Naive thymus-derived CD8-positive, alpha-beta T cell (primary cell): ENCODE measurements at regions not wholly inside any gene's neighbourhood (a gene's known extent, or its start where the extent isn't known, plus 50 kb on each side); places are given as distances from the start of the nearest gene placed in this dataset.
A peak's percentile ranks its signal among the peaks of the same experiment; 100 is the strongest.

ENCODE experiments used
- ATAC-seq, 2 donors: fragments of 150-1000 bp; cut with Tn5 transposase in 1 of 2; sonication (Bioruptor Pico), chemical (Tn5 transposase) in 1 of 2; 1 replicate in 1 of 2; 2 replicates in 1 of 2; pipeline ENCODE4 v1.10.0; 2021; ENCODE audit warnings: mild to moderate bottlenecking in 2 of 2, moderate library complexity in 2 of 2
- POLR2A ChIA-PET: fragments of 350-600 bp; sonication (Branson Sonifier 250); formaldehyde crosslinking; loops from one replicate; lab custom pipeline; 2021; ENCODE audit warnings: antibody characterized with exemption; lab: Charles Lee
- DNase-seq, 10 donors: peaks; one replicate each; pipeline versions ENCODE4 v3.0.0 to v3.0.0-alpha.2; 2020 to 2022
- H3K27ac Mint-ChIP-seq, 10 donors: one replicate each; pipeline ENCODE4 v1.8.0; 2020 to 2022; ENCODE audit warnings: mild to moderate bottlenecking in 10 of 10, mixed read lengths in 10 of 10, moderate library complexity in 4 of 10, inconsistent platforms in 1 of 10
- H3K27me3 Mint-ChIP-seq, 5 donors: one replicate each; pipeline ENCODE4 v1.8.0; 2021 to 2022; ENCODE audit warnings: mixed read lengths in 5 of 5
- H3K36me3 Mint-ChIP-seq, 3 donors: one replicate each; pipeline ENCODE4 v1.8.0; 2020 to 2022; ENCODE audit warnings: mixed read lengths in 3 of 3, mild to moderate bottlenecking in 2 of 3, inconsistent platforms in 1 of 3
- H3K4me1 Mint-ChIP-seq, 4 donors: one replicate each; pipeline ENCODE4 v1.8.0; 2021 to 2022; ENCODE audit warnings: mixed read lengths in 4 of 4
- H3K4me3 Mint-ChIP-seq, 10 donors: one replicate each; pipeline ENCODE4 v1.8.0; 2020 to 2022; ENCODE audit warnings: mild to moderate bottlenecking in 10 of 10, mixed read lengths in 10 of 10, moderate library complexity in 6 of 10, inconsistent platforms in 1 of 10
- H3K9me3 Mint-ChIP-seq, 9 donors: one replicate each; pipeline ENCODE4 v1.8.0; 2020 to 2022; ENCODE audit warnings: mixed read lengths in 9 of 9, mild to moderate bottlenecking in 3 of 9, inconsistent platforms in 1 of 9, moderate library complexity in 1 of 9

- Mint-ChIP-seq H3K27ac (no peak overlapping the region), H3K4me3 (no peak overlapping the region), H3K27me3 (peaks cover 0 to 11% (median 2%) of the 10 kb centered on the region in 5 donors), H3K36me3 (peaks cover 0 to 12% (median 0%) of the 10 kb centered on the region in 3 donors), H3K9me3 (peaks cover 5 to 21% (median 14%) of the 10 kb centered on the region in 9 donors), H3K4me1 (no peaks in the 10 kb centered on the region)
- no peak for ATAC-seq
- DNase-seq: no peak
- POLR2A ChIA-PET: no interaction called here
These were observed 522.0 kb upstream of the GJE1 start for GRCh38 chr6:141610741-141611140.

- H3K9me3 Mint-ChIP-seq: peaks cover 5 to 23% (median 18%) of the 10 kb centered on the region in 9 donors
- no peaks in the 10 kb centered on the region for H3K4me1 Mint-ChIP-seq
- H3K4me3 Mint-ChIP-seq: no peak overlapping the region
- H3K27me3 Mint-ChIP-seq: peaks cover 0 to 12% (median 2%) of the 10 kb centered on the region in 5 donors
- no peak overlapping the region for H3K27ac Mint-ChIP-seq
- POLR2A ChIA-PET: no interaction called here
- peaks cover 0 to 12% (median 0%) of the 10 kb centered on the region in 3 donors for H3K36me3 Mint-ChIP-seq
- DNase-seq (no peak), ATAC-seq (no peak)
These were observed 524.8 kb upstream of the GJE1 start for GRCh38 chr6:141607956-141608355.

- no peaks in the 10 kb centered on the region for H3K9me3 Mint-ChIP-seq
- H3K4me3 Mint-ChIP-seq: no peak overlapping the region
- no peak overlapping the region for H3K27ac Mint-ChIP-seq
- H3K4me1 Mint-ChIP-seq: no peaks in the 10 kb centered on the region
- DNase-seq: no peak
- no peak for ATAC-seq
- no peaks in the 10 kb centered on the region for H3K36me3 Mint-ChIP-seq
- POLR2A ChIA-PET: no interaction called here
- peaks cover 0 to 3% (median 0%) of the 10 kb centered on the region in 5 donors for H3K27me3 Mint-ChIP-seq
These were observed 534.2 kb upstream of the GJE1 start for GRCh38 chr6:141598487-141598886.

GRCh38 chr6:141594874-141595273 lies 537.9 kb upstream of the GJE1 start:
- peaks cover 0 to 4% (median 0%) of the 10 kb centered on the region in 5 donors for H3K27me3 Mint-ChIP-seq
- H3K4me3 Mint-ChIP-seq: no peak overlapping the region
- no peaks in the 10 kb centered on the region for H3K36me3 Mint-ChIP-seq
- ATAC-seq: no peak
- H3K4me1 Mint-ChIP-seq: no peaks in the 10 kb centered on the region
- DNase-seq: no peak
- no peak overlapping the region for H3K27ac Mint-ChIP-seq
- H3K9me3 Mint-ChIP-seq: no peaks in the 10 kb centered on the region
- POLR2A ChIA-PET: no interaction called here

- Mint-ChIP-seq H3K27me3 (peaks cover 0 to 4% (median 0%) of the 10 kb centered on the region in 5 donors), H3K4me1 (no peaks in the 10 kb centered on the region), H3K36me3 (no peaks in the 10 kb centered on the region), H3K27ac (no peak overlapping the region), H3K9me3 (no peaks in the 10 kb centered on the region), H3K4me3 (no peak overlapping the region)
- POLR2A ChIA-PET: no interaction called here
- no peak for DNase-seq
- ATAC-seq: no peak
These were observed 539.4 kb upstream of the GJE1 start for GRCh38 chr6:141593311-141593710.

- POLR2A ChIA-PET: no interaction called here
- ATAC-seq (no peak), DNase-seq (no peak)
- Mint-ChIP-seq H3K9me3 (no peaks in the 10 kb centered on the region), H3K36me3 (no peaks in the 10 kb centered on the region), H3K4me1 (no peaks in the 10 kb centered on the region), H3K27me3 (peaks cover 0 to 13% (median 2%) of the 10 kb centered on the region in 5 donors), H3K4me3 (no peak overlapping the region), H3K27ac (no peak overlapping the region)
These were observed 545.1 kb upstream of the GJE1 start for GRCh38 chr6:141587482-141588266.

GRCh38 chr6:141580988-141581552 lies 551.7 kb upstream of the GJE1 start:
- Mint-ChIP-seq H3K4me3 (no peak overlapping the region), H3K4me1 (no peaks in the 10 kb centered on the region), H3K9me3 (no peaks in the 10 kb centered on the region), H3K36me3 (no peaks in the 10 kb centered on the region), H3K27ac (no peak overlapping the region), H3K27me3 (peaks cover 0 to 21% (median 0%) of the 10 kb centered on the region in 5 donors)
- ATAC-seq (no peak), DNase-seq (no peak)
- POLR2A ChIA-PET: no interaction called here

- no peaks in the 10 kb centered on the region for H3K4me1 Mint-ChIP-seq
- peaks cover 0 to 12% (median 0%) of the 10 kb centered on the region in 5 donors for H3K27me3 Mint-ChIP-seq
- no peak overlapping the region for H3K4me3 Mint-ChIP-seq
- no peak overlapping the region for H3K27ac Mint-ChIP-seq
- DNase-seq (no peak), ATAC-seq (no peak)
- POLR2A ChIA-PET: no interaction called here
- H3K36me3 Mint-ChIP-seq: no peaks in the 10 kb centered on the region
- H3K9me3 Mint-ChIP-seq: no peaks in the 10 kb centered on the region
These were observed 552.6 kb upstream of the GJE1 start for GRCh38 chr6:141580131-141580530.

- H3K36me3 Mint-ChIP-seq: no peaks in the 10 kb centered on the region
- DNase-seq: no peak
- no peaks in the 10 kb centered on the region for H3K9me3 Mint-ChIP-seq
- no peak for ATAC-seq
- H3K27ac Mint-ChIP-seq: no peak overlapping the region
- H3K4me1 Mint-ChIP-seq: no peaks in the 10 kb centered on the region
- H3K27me3 Mint-ChIP-seq: peaks cover 0 to 9% (median 0%) of the 10 kb centered on the region in 5 donors
- POLR2A ChIA-PET: no interaction called here
- no peak overlapping the region for H3K4me3 Mint-ChIP-seq
These were observed 556.0 kb upstream of the GJE1 start for GRCh38 chr6:141576751-141577150.

GRCh38 chr6:141562851-141563763 lies 569.6 kb upstream of the GJE1 start:
- Mint-ChIP-seq H3K27me3 (peaks cover 0 to 4% (median 0%) of the 10 kb centered on the region in 5 donors), H3K27ac (peak overlapping the region; percentile 21 to 90 (median 73)), H3K9me3 (no peaks in the 10 kb centered on the region), H3K36me3 (no peaks in the 10 kb centered on the region), H3K4me1 (peaks cover 8 to 15% (median 12%) of the 10 kb centered on the region in 4 donors), H3K4me3 (peak overlapping the region; percentile 74 to 94 (median 88))
- DNase-seq: peak; percentile 32 to 80 (median 62)
- peak; percentile 89 to 93 for ATAC-seq
- POLR2A ChIA-PET: no interaction called here

- peak; percentile 61 to 65 for ATAC-seq
- Mint-ChIP-seq H3K27ac (peak overlapping the region; percentile 21 to 90 (median 76)), H3K4me1 (peaks cover 8 to 15% (median 12%) of the 10 kb centered on the region in 4 donors), H3K27me3 (peaks cover 0 to 4% (median 0%) of the 10 kb centered on the region in 5 donors), H3K4me3 (peak overlapping the region; percentile 74 to 94 (median 88)), H3K36me3 (no peaks in the 10 kb centered on the region), H3K9me3 (no peaks in the 10 kb centered on the region)
- POLR2A ChIA-PET: no interaction called here
- DNase-seq: peak in 2 of 10 donors; percentile 1 to 4
These were observed 570.4 kb upstream of the GJE1 start for GRCh38 chr6:141562186-141562811.

GRCh38 chr6:141561154-141561553 lies 571.6 kb upstream of the GJE1 start:
- no peak for DNase-seq
- Mint-ChIP-seq H3K36me3 (no peaks in the 10 kb centered on the region), H3K27ac (peak overlapping the region in 1 of 10 donors; percentile 47), H3K27me3 (peaks cover 0 to 4% (median 0%) of the 10 kb centered on the region in 5 donors), H3K4me3 (peak overlapping the region in 1 of 10 donors; percentile 16), H3K4me1 (peaks cover 8 to 14% (median 12%) of the 10 kb centered on the region in 4 donors), H3K9me3 (no peaks in the 10 kb centered on the region)
- POLR2A ChIA-PET: interaction anchor here (1.1 to 1.4 kb wide), 2 partner anchors 77 to 79 kb away, joined by 3 read pairs; no protein-coding TSS in a partner anchor
- ATAC-seq: no peak
